ENCODE measurements at regions not wholly inside any gene's neighbourhood (a gene's known extent, or its start where the extent isn't known, plus 50 kb on each side); places are given as distances from the start of the nearest gene placed in this dataset.
"Not testable (repeated sequence)": the region's sequence is repeated elsewhere in the genome, so short reads cannot be mapped to it uniquely, and the experiment has no call there.

GRCh38 chr2:84016183-84016582 is 442.9 kb downstream of the SUCLG1 start:
- Mint-ChIP-seq H3K9me3 (no peaks in the 10 kb centered on the region), H3K4me1 (no peaks in the 10 kb centered on the region), H3K4me3 (no peak overlapping the region), H3K36me3 (no peaks in the 10 kb centered on the region), H3K27ac (no peak overlapping the region), H3K27me3 (no peaks in the 10 kb centered on the region)
- no peak for DNase-seq
- CTCF ChIA-PET: interaction anchor here (0.9 kb wide), 1 partner anchor 297 kb away, joined by 3 read pairs; no protein-coding TSS in a partner anchor

DNA sequence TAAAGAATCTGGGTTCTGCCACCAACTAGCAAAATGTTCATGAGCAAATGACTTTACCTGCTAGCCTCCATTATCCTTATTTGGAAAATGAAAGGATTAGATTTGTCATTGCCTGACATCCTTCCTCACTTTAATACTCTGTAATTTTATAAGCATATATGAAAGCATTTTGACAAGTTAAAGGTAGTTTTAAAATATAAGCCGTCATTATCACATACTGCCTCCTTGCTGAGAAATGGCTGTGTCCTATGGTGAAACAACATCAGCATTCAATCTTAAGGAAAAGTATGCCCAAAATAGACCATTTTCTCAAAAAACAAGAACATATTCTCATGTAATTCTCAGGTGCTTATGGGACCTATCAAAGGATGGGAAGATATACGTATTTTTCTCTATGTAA is 461.2 kb downstream of the SUCLG1 start:
- CTCF ChIA-PET: no interaction called here
- DNase-seq: no peak
- no peaks in the 10 kb centered on the region for H3K36me3 Mint-ChIP-seq
- H3K4me3 Mint-ChIP-seq: no peak overlapping the region
- no peaks in the 10 kb centered on the region for H3K4me1 Mint-ChIP-seq
- no peak overlapping the region for H3K27ac Mint-ChIP-seq
- no peaks in the 10 kb centered on the region for H3K9me3 Mint-ChIP-seq
- peaks cover 4% of the 10 kb centered on the region for H3K27me3 Mint-ChIP-seq

GRCh38 chr2:83994633-83995179 is 464.4 kb downstream of the SUCLG1 start:
- DNase-seq: no peak
- H3K36me3 Mint-ChIP-seq: no peaks in the 10 kb centered on the region
- no peak overlapping the region for H3K27ac Mint-ChIP-seq
- peaks cover 4% of the 10 kb centered on the region for H3K27me3 Mint-ChIP-seq
- H3K9me3 Mint-ChIP-seq: no peaks in the 10 kb centered on the region
- CTCF ChIA-PET: no interaction called here
- no peak overlapping the region for H3K4me3 Mint-ChIP-seq
- no peaks in the 10 kb centered on the region for H3K4me1 Mint-ChIP-seq

DNA sequence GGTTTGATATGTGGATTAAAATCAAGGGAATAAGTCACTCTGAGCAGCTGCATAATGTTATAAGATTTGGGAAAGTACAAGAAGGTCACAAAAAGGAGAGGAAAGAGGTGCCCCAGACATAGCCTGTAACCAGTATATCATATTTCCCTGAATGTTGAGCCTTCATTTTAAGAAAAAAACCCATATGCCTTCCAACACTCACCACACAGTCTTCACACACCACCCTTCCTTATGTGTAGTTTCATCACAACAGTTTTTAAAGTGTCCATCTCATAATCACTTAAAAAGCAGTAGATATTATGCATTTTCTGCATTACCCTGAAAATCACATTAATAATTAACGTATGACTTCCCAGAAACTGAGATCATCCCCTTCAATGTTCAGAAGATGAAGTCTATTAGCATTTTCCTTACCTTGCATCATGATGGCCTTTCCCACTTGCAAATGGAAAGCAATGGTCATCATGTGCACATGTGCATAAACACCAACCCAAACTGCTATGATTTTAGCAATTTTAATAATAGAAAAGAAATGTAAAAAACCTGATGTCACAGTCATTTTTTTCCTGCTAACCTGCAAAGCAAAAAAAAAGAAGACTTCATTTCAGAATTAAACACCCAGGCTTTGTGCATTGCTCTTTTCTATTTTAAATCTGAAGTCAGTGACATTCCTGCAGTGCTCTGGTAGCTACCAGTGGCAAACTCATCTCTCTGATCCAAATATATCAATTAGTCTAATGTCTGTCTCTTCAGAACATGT is 465.0 kb downstream of the SUCLG1 start:
- CTCF ChIA-PET: no interaction called here
- Mint-ChIP-seq H3K27me3 (peaks cover 4% of the 10 kb centered on the region), H3K36me3 (no peaks in the 10 kb centered on the region), H3K27ac (no peak overlapping the region), H3K4me1 (no peaks in the 10 kb centered on the region), H3K9me3 (no peaks in the 10 kb centered on the region), H3K4me3 (no peak overlapping the region)
- DNase-seq: no peak

GRCh38 chr2:83991992-83992391 is 467.1 kb downstream of the SUCLG1 start:
- no peak for DNase-seq
- H3K4me3 Mint-ChIP-seq: no peak overlapping the region
- CTCF ChIA-PET: no interaction called here
- no peaks in the 10 kb centered on the region for H3K36me3 Mint-ChIP-seq
- H3K27ac Mint-ChIP-seq: no peak overlapping the region
- H3K9me3 Mint-ChIP-seq: no peaks in the 10 kb centered on the region
- no peaks in the 10 kb centered on the region for H3K4me1 Mint-ChIP-seq
- peaks cover 4% of the 10 kb centered on the region for H3K27me3 Mint-ChIP-seq

GRCh38 chr2:83990636-83991035 is 468.4 kb downstream of the SUCLG1 start:
- Mint-ChIP-seq H3K4me1 (no peaks in the 10 kb centered on the region), H3K27me3 (peaks cover 4% of the 10 kb centered on the region), H3K36me3 (no peaks in the 10 kb centered on the region), H3K4me3 (no peak overlapping the region), H3K9me3 (no peaks in the 10 kb centered on the region), H3K27ac (no peak overlapping the region)
- CTCF ChIA-PET: no interaction called here
- DNase-seq: no peak

DNA sequence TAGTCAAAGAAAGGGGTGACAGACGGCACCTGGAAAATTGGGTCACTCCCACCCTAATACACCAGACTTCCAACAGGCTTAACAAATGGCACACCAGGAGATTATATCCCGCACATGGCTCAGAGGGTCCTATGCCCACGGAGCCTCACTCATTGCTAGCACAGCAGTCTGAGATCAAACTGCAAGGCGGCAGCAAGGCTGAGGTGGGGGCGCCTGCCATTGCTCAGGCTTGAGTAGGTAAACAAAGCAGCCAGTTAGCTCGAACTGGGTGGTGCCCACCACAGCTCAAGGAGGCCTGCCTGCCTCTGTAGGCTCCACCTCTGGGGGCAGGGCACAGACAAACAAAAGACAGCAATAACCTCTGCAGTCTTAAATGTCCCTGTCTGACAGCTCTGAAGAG is 482.5 kb downstream of the SUCLG1 start:
- H3K27me3 Mint-ChIP-seq, H3K9me3 Mint-ChIP-seq, DNase-seq, CTCF ChIA-PET, H3K27ac Mint-ChIP-seq, H3K36me3 Mint-ChIP-seq, H3K4me3 Mint-ChIP-seq, H3K4me1 Mint-ChIP-seq: not testable (repeated sequence)

DNA sequence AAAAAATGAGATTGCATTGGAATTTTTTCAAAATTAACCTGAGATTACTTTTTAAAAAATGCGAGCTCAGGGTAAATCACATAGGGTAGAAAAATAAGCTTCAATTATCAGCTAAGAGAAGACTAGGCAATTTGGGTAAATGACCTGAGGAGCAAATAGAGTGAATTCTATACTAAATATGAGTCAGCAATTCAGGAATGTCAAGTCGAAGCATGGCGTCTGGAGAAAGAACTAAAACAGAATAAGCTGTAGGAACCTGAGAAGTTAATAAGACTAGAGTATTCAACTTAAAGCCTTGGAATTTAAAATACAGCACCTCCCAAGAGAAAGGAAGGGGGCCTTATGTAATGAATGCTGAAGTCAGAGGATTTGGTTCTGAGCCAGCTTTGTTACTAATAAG is 487.0 kb downstream of the SUCLG1 start:
- H3K27me3 Mint-ChIP-seq: no peaks in the 10 kb centered on the region
- no peak overlapping the region for H3K4me3 Mint-ChIP-seq
- H3K36me3 Mint-ChIP-seq: no peaks in the 10 kb centered on the region
- no peaks in the 10 kb centered on the region for H3K4me1 Mint-ChIP-seq
- H3K27ac Mint-ChIP-seq: no peak overlapping the region
- DNase-seq: no peak
- no peaks in the 10 kb centered on the region for H3K9me3 Mint-ChIP-seq
- CTCF ChIA-PET: no interaction called here

- Mint-ChIP-seq H3K27ac (no peak overlapping the region), H3K4me1 (no peaks in the 10 kb centered on the region), H3K27me3 (no peaks in the 10 kb centered on the region), H3K9me3 (no peaks in the 10 kb centered on the region), H3K4me3 (no peak overlapping the region), H3K36me3 (no peaks in the 10 kb centered on the region)
- CTCF ChIA-PET: no interaction called here
- DNase-seq: no peak
Observed at GRCh38 chr2:83971547-83971946, 487.5 kb downstream of the SUCLG1 start.

DNA sequence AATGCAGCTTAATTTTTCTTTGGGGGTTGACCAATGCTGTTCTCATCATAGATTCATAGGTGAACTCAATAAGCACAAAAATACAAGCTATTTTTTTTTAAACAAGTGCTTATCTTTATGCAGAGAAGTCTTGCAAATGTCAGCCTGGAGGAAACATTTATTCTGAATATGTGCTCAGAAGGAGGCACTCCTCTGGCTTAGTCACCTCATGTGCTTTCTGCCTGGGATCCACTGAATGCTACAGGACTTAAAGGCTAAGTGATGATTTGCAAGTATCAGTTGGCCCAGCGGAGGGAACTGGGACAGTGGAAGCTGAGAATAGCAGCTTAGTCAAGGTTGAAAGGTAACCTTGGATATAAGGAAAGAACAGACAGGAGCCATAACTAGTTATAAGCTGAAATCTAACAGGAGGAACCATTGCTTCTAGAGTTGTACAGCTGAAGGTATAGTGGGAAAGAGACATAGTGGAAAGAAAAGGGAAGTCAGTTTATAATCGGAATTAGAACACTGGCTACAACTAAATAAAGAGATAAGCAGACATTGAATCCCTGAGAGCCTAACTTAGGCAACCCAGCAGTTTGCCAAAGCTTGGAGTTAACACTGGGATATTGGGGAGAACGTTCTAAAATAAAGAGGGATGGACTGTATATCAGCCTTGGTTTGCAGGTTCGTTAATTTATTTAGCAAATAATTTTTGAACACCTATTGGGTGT is 488.7 kb downstream of the SUCLG1 start:
- H3K9me3 Mint-ChIP-seq: no peaks in the 10 kb centered on the region
- no peak for DNase-seq
- H3K36me3 Mint-ChIP-seq: no peaks in the 10 kb centered on the region
- no peak overlapping the region for H3K27ac Mint-ChIP-seq
- H3K27me3 Mint-ChIP-seq: no peaks in the 10 kb centered on the region
- no peaks in the 10 kb centered on the region for H3K4me1 Mint-ChIP-seq
- H3K4me3 Mint-ChIP-seq: no peak overlapping the region
- CTCF ChIA-PET: no interaction called here

DNA sequence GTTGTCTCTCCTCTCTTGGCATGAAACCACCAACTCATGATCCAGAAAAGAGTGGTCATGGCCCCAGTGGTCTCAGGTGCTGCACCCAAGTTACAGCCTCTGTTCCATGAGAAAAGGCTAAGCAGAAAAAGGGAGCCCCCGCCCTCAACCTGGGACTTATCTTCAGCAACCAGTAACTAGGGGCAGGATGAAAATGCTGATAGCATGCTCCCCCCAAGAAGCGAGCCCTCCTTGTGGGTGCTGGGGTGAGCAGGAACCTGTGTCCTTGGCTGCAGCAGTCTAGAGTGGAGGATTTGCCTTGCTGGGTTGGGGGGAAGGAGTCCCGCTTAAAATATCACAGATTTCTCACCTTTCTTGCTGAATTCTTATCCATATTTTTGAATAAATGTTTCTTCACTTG is 490.0 kb downstream of the SUCLG1 start:
- DNase-seq: no peak
- Mint-ChIP-seq H3K27ac (no peak overlapping the region), H3K27me3 (no peaks in the 10 kb centered on the region), H3K36me3 (no peaks in the 10 kb centered on the region), H3K4me3 (no peak overlapping the region), H3K9me3 (no peaks in the 10 kb centered on the region), H3K4me1 (no peaks in the 10 kb centered on the region)
- CTCF ChIA-PET: interaction anchor here (0.7 kb wide), 1 partner anchor 344 kb away, joined by 3 read pairs; no protein-coding TSS in a partner anchor

DNA sequence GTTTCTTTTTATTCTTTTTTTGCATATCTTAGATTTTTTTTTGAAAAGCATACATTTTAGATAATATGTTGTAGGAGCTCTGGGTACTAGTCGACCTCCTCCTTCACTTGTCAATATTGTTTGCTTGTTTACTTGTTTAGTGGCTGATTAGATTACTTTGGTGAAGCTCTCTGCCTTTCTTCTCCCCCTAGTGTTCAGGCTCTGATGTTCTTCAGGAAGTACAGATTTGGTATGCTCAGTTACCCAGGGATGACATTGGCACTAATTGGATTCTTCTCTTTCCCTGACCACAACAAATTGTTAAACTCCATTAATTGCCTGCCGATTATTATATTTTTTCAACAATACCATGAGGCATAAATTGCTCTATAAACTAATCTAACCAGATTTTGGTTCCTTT is 491.2 kb downstream of the SUCLG1 start:
- no peaks in the 10 kb centered on the region for H3K9me3 Mint-ChIP-seq
- H3K36me3 Mint-ChIP-seq: no peaks in the 10 kb centered on the region
- no peak for DNase-seq
- no peak overlapping the region for H3K4me3 Mint-ChIP-seq
- no peak overlapping the region for H3K27ac Mint-ChIP-seq
- CTCF ChIA-PET: no interaction called here
- H3K4me1 Mint-ChIP-seq: no peaks in the 10 kb centered on the region
- no peaks in the 10 kb centered on the region for H3K27me3 Mint-ChIP-seq

DNA sequence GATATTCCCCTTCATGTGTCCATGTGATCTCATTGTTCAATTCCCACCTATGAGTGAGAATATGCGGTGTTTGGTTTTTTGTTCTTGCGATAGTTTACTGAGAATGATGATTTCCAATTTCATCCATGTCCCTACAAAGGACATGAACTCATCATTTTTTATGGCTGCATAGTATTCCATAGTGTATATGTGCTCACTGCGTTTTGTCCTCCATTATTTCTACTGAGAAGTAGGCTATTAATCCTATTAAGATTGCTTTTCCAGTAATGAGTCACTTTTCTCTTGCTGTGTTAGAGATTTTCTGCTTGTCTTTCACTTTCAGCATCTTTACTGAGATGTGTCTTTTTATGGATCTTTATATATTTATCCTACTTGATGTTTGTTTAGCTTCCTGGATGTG is 492.1 kb downstream of the SUCLG1 start:
- H3K27ac Mint-ChIP-seq, H3K4me1 Mint-ChIP-seq, DNase-seq, H3K27me3 Mint-ChIP-seq, H3K36me3 Mint-ChIP-seq, H3K9me3 Mint-ChIP-seq, H3K4me3 Mint-ChIP-seq, CTCF ChIA-PET: not testable (repeated sequence)

- Mint-ChIP-seq H3K9me3 (no peaks in the 10 kb centered on the region), H3K4me3 (no peak overlapping the region), H3K27me3 (no peaks in the 10 kb centered on the region), H3K27ac (no peak overlapping the region), H3K4me1 (no peaks in the 10 kb centered on the region), H3K36me3 (no peaks in the 10 kb centered on the region)
- CTCF ChIA-PET: no interaction called here
- no peak for DNase-seq
Observed at GRCh38 chr2:83961512-83961911, 497.6 kb downstream of the SUCLG1 start.

- no peak for DNase-seq
- Mint-ChIP-seq H3K27me3 (no peaks in the 10 kb centered on the region), H3K4me1 (no peaks in the 10 kb centered on the region), H3K9me3 (no peaks in the 10 kb centered on the region), H3K4me3 (no peak overlapping the region), H3K36me3 (no peaks in the 10 kb centered on the region), H3K27ac (no peak overlapping the region)
- CTCF ChIA-PET: interaction anchor here (1.1 kb wide), 1 partner anchor 13 kb away, joined by 3 read pairs; no protein-coding TSS in a partner anchor
Observed at GRCh38 chr2:83960371-83960770, 498.7 kb downstream of the SUCLG1 start.
